CD14-positive monocyte (primary cell): ENCODE measurements at regions not wholly inside any gene's neighbourhood (a gene's known extent, or its start where the extent isn't known, plus 50 kb on each side); places are given as distances from the start of the nearest gene placed in this dataset.

Experiments
- DNase-seq, 3 donors: peaks; one replicate each; pipeline ENCODE4 v3.0.0-alpha.2; 2011 to 2022
- H2AFZ ChIP-seq: 2 replicates; pipeline ENCODE4 v1.6.0; 2012; ENCODE audit warnings: mild to moderate bottlenecking, low read depth, low read length, inconsistent platforms; ENCODE audit not compliant: insufficient read depth, poor library complexity, severe bottlenecking
- H3K27ac ChIP-seq, 2 donors: 1 replicate in 1 of 2; 2 replicates in 1 of 2; pipeline ENCODE4 v1.5.1; 2012 to 2013; ENCODE audit warnings: low read length in 2 of 2, control low read depth in 1 of 2, inconsistent platforms in 1 of 2, low read depth in 1 of 2, mild to moderate bottlenecking in 1 of 2
- H3K27me3 ChIP-seq, 2 donors: one replicate each; pipeline versions ENCODE4 v1.6.0 to v1.6.1; 2011 to 2013; ENCODE audit warnings: low read length in 2 of 2; ENCODE audit not compliant: control insufficient read depth in 2 of 2, insufficient read depth in 2 of 2
- H3K36me3 ChIP-seq, 2 donors: replicated peaks in 1 of 2; 1 replicate in 1 of 2; 2 replicates in 1 of 2; pipeline versions ENCODE4 v1.5.1 to v1.6.1; 2012 to 2013; ENCODE audit warnings: low read length in 2 of 2, control low read depth in 1 of 2, inconsistent platforms in 1 of 2, mild to moderate bottlenecking in 1 of 2; ENCODE audit not compliant: insufficient read depth in 2 of 2, control insufficient read depth in 1 of 2
- H3K4me1 ChIP-seq, 2 donors: 1 replicate in 1 of 2; 2 replicates in 1 of 2; pipeline versions ENCODE4 v1.5.1 to v1.6.1; 2012 to 2013; ENCODE audit warnings: low read length in 2 of 2, control low read depth in 1 of 2, inconsistent platforms in 1 of 2, mild to moderate bottlenecking in 1 of 2, moderate library complexity in 1 of 2; ENCODE audit not compliant: insufficient read depth in 2 of 2, control insufficient read depth in 1 of 2
- H3K4me2 ChIP-seq: replicated peaks from 2 replicates; pipeline ENCODE3; 2012; ENCODE audit warnings: low read length, moderate library complexity, mild to moderate bottlenecking; ENCODE audit not compliant: poor library complexity, severe bottlenecking; ENCODE audit errors: extremely low read depth
- H3K4me3 ChIP-seq, 3 experiments: fragments of 200-600 bp in 1 of 3; sonication (generic) in 1 of 3; replicated peaks in 1 of 3; 1 replicate in 2 of 3; 2 replicates in 1 of 3; pipeline ENCODE4 v1.5.1; 2011 to 2013; ENCODE audit warnings: low read length in 3 of 3, mild to moderate bottlenecking in 3 of 3, control low read depth in 2 of 3, low read depth in 2 of 3, inconsistent platforms in 1 of 3, moderate library complexity in 1 of 3
- H3K79me2 ChIP-seq: 2 replicates; pipeline ENCODE4 v1.6.0; 2012; ENCODE audit warnings: mild to moderate bottlenecking, control low read depth, inconsistent platforms, low read length, moderate library complexity; ENCODE audit not compliant: insufficient read depth
- H3K9ac ChIP-seq: 2 replicates; pipeline ENCODE4 v1.6.0; 2017; ENCODE audit warnings: low read length, mild to moderate bottlenecking; ENCODE audit not compliant: insufficient read depth, poor library complexity, severe bottlenecking
- H3K9me3 ChIP-seq, 2 donors: replicated peaks in 1 of 2; 1 replicate in 1 of 2; 2 replicates in 1 of 2; pipeline versions ENCODE4 v1.5.1 to v1.6.1; 2012 to 2013; ENCODE audit warnings: low read length in 2 of 2, control low read depth in 1 of 2; ENCODE audit not compliant: control insufficient read depth in 1 of 2, insufficient read depth in 1 of 2
- H4K20me1 ChIP-seq: 2 replicates; pipeline ENCODE4 v1.6.0; 2012; ENCODE audit warnings: mild to moderate bottlenecking, low read length, control low read depth, moderate library complexity; ENCODE audit not compliant: insufficient read depth
- H3K27ac Mint-ChIP-seq, 7 donors: one replicate each; pipeline ENCODE4 v1.8.0; 2020; ENCODE audit warnings: mild to moderate bottlenecking in 7 of 7, mixed read lengths in 7 of 7, moderate library complexity in 6 of 7, inconsistent platforms in 2 of 7
- H3K27me3 Mint-ChIP-seq, 3 donors: one replicate each; pipeline ENCODE4 v1.8.0; 2021 to 2022; ENCODE audit warnings: low read depth in 3 of 3, mild to moderate bottlenecking in 3 of 3, mixed read lengths in 3 of 3, moderate library complexity in 3 of 3, inconsistent platforms in 1 of 3
- H3K36me3 Mint-ChIP-seq, 2 donors: one replicate each; pipeline ENCODE4 v1.8.0; 2020; ENCODE audit warnings: mixed read lengths in 2 of 2, inconsistent platforms in 1 of 2, mild to moderate bottlenecking in 1 of 2
- H3K4me1 Mint-ChIP-seq: one replicate; pipeline ENCODE4 v1.8.0; 2020; ENCODE audit warnings: mild to moderate bottlenecking, mixed read lengths
- H3K4me3 Mint-ChIP-seq, 2 donors: one replicate each; pipeline ENCODE4 v1.8.0; 2020; ENCODE audit warnings: mild to moderate bottlenecking in 2 of 2, mixed read lengths in 2 of 2, moderate library complexity in 1 of 2
- H3K9me3 Mint-ChIP-seq, 7 donors: one replicate each; pipeline ENCODE4 v1.8.0; 2020 to 2022; ENCODE audit warnings: mixed read lengths in 7 of 7, mild to moderate bottlenecking in 6 of 7, moderate library complexity in 6 of 7, inconsistent platforms in 2 of 7
- CTCF ChIP-seq: fragments of 200-600 bp; IDR thresholded peaks from one replicate; pipeline ENCODE4 v1.8.0; 2022; ENCODE audit warnings: antibody characterized with exemption, mild to moderate bottlenecking
- WGBS: methylation state at CpG from one replicate; pipeline ENCODE4 v1.1.5; 2013; ENCODE audit warnings: missing lambda C conversion rate; ENCODE audit not compliant: insufficient coverage; 5-methylcytosine and 5-hydroxymethylcytosine counted together
- intact Hi-C, 2 donors: fragments of 100-400 bp; cut with micrococcal nuclease; formaldehyde crosslinking; loops; one replicate each; pipeline versions ENCODE4 v1.15.0 to v1.15.1; 2023

GRCh38 chr22:22082229-22082835 is 99.7 kb upstream of the TOP3B start:
- H3K4me3 Mint-ChIP-seq, result peak overlapping the region in 1 of 2 donors; percentile 52
- DNase-seq, result no peak
- WGBS, result no CpG with 5 or more reads among the region's 1 CpG
- Histone ChIP-seq H3K9ac (no peak overlapping the region), H3K27me3 (peaks cover 0 to 7% of the 10 kb centered on the region in 2 donors), H3K4me3 (no peak overlapping the region), H2AFZ (no peak overlapping the region), H3K27ac (no peak overlapping the region), H4K20me1 (no peaks in the 10 kb centered on the region), H3K4me1 (peaks cover 13 to 20% of the 10 kb centered on the region in 2 donors), H3K36me3 (no peaks in the 10 kb centered on the region), H3K9me3 (no peaks in the 10 kb centered on the region), H3K79me2 (no peaks in the 10 kb centered on the region), H3K4me2 (no peak overlapping the region)
- H3K27me3 Mint-ChIP-seq, result peaks cover 4 to 22% (median 18%) of the 10 kb centered on the region in 3 donors
- no peak for TF ChIP-seq CTCF
- intact Hi-C loops, result no loop called here
- H3K4me1 Mint-ChIP-seq, result peaks cover 31% of the 10 kb centered on the region
- H3K27ac Mint-ChIP-seq, result no peak overlapping the region
- no peaks in the 10 kb centered on the region for H3K9me3 Mint-ChIP-seq
- H3K36me3 Mint-ChIP-seq, result no peaks in the 10 kb centered on the region

GRCh38 chr22:22080270-22080669 is 97.7 kb upstream of the TOP3B start:
- H2AFZ ChIP-seq, result no peak overlapping the region
- intact Hi-C loops, result no loop called here
- H3K27me3 Mint-ChIP-seq, result peaks cover 4 to 21% (median 19%) of the 10 kb centered on the region in 3 donors
- H3K4me2 ChIP-seq, result no peak overlapping the region
- H3K9ac ChIP-seq, result no peak overlapping the region
- no peak overlapping the region for H3K4me3 ChIP-seq
- no peaks in the 10 kb centered on the region for H3K9me3 Mint-ChIP-seq
- WGBS, result 60% methylated on average over 1 of the region's 2 CpGs
- peaks cover 26% of the 10 kb centered on the region for H3K4me1 Mint-ChIP-seq
- no peaks in the 10 kb centered on the region for H3K36me3 Mint-ChIP-seq
- peaks cover 0 to 7% of the 10 kb centered on the region in 2 donors for H3K27me3 ChIP-seq
- H3K27ac ChIP-seq, result no peak overlapping the region
- no peak for DNase-seq
- no peaks in the 10 kb centered on the region for H3K79me2 ChIP-seq
- no peak overlapping the region for H3K4me3 Mint-ChIP-seq
- no peaks in the 10 kb centered on the region for H3K36me3 ChIP-seq
- TF ChIP-seq CTCF, result no peak
- peaks cover 3 to 13% of the 10 kb centered on the region in 2 donors for H3K4me1 ChIP-seq
- H4K20me1 ChIP-seq, result no peaks in the 10 kb centered on the region
- no peak overlapping the region for H3K27ac Mint-ChIP-seq
- H3K9me3 ChIP-seq, result no peaks in the 10 kb centered on the region
